ENCODE measurements at regions not wholly inside any gene's neighbourhood (a gene's known extent, or its start where the extent isn't known, plus 50 kb on each side); places are given as distances from the start of the nearest gene placed in this dataset.

DNA sequence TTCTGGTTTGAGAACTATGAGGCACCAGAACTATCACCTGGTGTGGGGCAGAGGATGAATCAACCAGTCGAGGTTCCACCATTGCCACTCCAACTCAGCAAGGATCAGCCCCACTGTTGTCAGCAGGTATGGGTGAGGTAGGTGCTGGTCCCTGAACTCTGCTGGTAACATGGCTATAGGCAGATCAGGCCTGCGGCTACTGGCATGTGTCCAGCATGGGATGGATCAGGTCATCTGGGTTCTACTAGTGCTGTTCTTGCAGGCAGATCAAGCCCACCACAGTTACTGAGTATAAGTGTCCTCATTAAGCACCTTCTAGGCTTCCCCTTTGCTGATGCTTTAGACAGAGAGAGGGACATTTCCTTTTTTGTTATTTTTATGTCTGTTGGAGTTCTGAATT is 71.7 kb downstream of the GABRA6 start:
- H3K9me3 ChIP-seq (ENCODE audit: severe bottlenecking): no peaks in the 10 kb centered on the region
- no peaks in the 10 kb centered on the region for H3K36me3 ChIP-seq
- H3K27ac ChIP-seq: no peak overlapping the region
- TF ChIP-seq, protein P1, sequence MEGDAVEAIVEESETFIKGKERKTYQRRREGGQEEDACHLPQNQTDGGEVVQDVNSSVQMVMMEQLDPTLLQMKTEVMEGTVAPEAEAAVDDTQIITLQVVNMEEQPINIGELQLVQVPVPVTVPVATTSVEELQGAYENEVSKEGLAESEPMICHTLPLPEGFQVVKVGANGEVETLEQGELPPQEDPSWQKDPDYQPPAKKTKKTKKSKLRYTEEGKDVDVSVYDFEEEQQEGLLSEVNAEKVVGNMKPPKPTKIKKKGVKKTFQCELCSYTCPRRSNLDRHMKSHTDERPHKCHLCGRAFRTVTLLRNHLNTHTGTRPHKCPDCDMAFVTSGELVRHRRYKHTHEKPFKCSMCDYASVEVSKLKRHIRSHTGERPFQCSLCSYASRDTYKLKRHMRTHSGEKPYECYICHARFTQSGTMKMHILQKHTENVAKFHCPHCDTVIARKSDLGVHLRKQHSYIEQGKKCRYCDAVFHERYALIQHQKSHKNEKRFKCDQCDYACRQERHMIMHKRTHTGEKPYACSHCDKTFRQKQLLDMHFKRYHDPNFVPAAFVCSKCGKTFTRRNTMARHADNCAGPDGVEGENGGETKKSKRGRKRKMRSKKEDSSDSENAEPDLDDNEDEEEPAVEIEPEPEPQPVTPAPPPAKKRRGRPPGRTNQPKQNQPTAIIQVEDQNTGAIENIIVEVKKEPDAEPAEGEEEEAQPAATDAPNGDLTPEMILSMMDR (IDR thresholded peaks at IDR 0.05; ENCODE audit: low read depth, low read length): no peak
- DNase-seq: no peak
- H3K27me3 ChIP-seq (ENCODE audit: insufficient read depth, low read depth, severe bottlenecking): peaks cover 46% of the 10 kb centered on the region
- no peak overlapping the region for H3K4me3 ChIP-seq (ENCODE audit: low read depth, low read length)

- Histone ChIP-seq H3K4me3 (ENCODE audit: low read depth, low read length) (no peak overlapping the region), H3K27me3 (ENCODE audit: insufficient read depth, low read depth, severe bottlenecking) (peaks cover 33% of the 10 kb centered on the region), H3K27ac (no peak overlapping the region), H3K36me3 (no peaks in the 10 kb centered on the region), H3K9me3 (ENCODE audit: severe bottlenecking) (no peaks in the 10 kb centered on the region)
- no peak for DNase-seq
- TF ChIP-seq, protein P1 (IDR thresholded peaks at IDR 0.05; ENCODE audit: low read depth, low read length): no peak
Measured at GRCh38 chr5:161763571-161763970, 78.0 kb downstream of the GABRA6 start.

- H3K27ac ChIP-seq: no peak overlapping the region
Measured at GRCh38 chr5:161765611-161766010, 80.1 kb downstream of the GABRA6 start.

DNA sequence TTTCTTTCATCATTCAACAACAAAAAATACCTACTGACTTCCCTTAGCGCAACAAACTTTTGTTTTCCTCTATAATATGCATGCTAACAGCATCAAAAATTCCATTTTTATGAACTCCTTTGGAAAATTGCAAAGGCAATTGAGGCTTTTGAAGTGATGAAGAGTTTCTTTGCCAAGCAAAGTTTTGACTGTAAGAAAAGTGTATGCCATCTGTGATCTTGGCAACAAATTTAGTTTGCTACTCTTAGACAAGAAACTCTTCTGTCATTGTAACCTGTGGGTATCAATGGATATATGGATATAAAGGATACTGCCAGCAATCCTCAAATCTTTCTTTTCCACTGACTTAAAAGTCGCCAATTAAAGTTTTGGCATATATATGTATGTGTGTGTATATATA is 72.0 kb upstream of the GABRA1 start:
- peaks cover 35% of the 10 kb centered on the region for H3K27me3 ChIP-seq (ENCODE audit: insufficient read depth, low read depth, severe bottlenecking)
- no peak for DNase-seq
- no peak overlapping the region for H3K27ac ChIP-seq
- H3K36me3 ChIP-seq: no peaks in the 10 kb centered on the region
- TF ChIP-seq, protein P1 (IDR thresholded peaks at IDR 0.05; ENCODE audit: low read depth, low read length): no peak
- no peak overlapping the region for H3K4me3 ChIP-seq (ENCODE audit: low read depth, low read length)
- no peaks in the 10 kb centered on the region for H3K9me3 ChIP-seq (ENCODE audit: severe bottlenecking)

More at GRCh38 chr5:161765611-161766010, 80.1 kb downstream of the GABRA6 start:
- peaks cover 18% of the 10 kb centered on the region for H3K27me3 ChIP-seq (ENCODE audit: insufficient read depth, low read depth, severe bottlenecking)
- no peak for DNase-seq
- no peaks in the 10 kb centered on the region for H3K36me3 ChIP-seq
- H3K9me3 ChIP-seq (ENCODE audit: severe bottlenecking): no peaks in the 10 kb centered on the region
- TF ChIP-seq, protein P1 (IDR thresholded peaks at IDR 0.05; ENCODE audit: low read depth, low read length): no peak
- H3K4me3 ChIP-seq (ENCODE audit: low read depth, low read length): no peak overlapping the region

DNA sequence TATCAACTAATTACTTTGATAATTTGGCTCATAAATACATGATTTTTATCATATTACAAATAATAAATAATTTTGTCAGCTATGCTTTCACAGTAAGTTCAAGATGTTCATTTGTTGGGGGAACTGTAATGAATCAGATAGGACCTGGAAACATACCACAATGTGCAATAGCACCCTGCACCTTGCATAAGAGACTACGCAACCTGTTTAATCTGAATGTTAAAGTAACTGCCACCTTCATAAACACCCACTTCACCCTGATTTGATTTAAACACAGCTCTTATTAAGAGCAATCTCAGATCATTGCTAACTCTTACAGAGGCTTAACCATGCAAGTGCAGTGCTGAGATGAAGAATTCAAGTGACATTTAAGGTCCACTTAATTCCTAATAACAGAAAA is 69.1 kb upstream of the GABRA1 start:
- H3K4me3 ChIP-seq (ENCODE audit: low read depth, low read length): no peak overlapping the region
- no peak overlapping the region for H3K27ac ChIP-seq
- H3K9me3 ChIP-seq (ENCODE audit: severe bottlenecking): no peaks in the 10 kb centered on the region
- peaks cover 23% of the 10 kb centered on the region for H3K27me3 ChIP-seq (ENCODE audit: insufficient read depth, low read depth, severe bottlenecking)
- TF ChIP-seq, protein P1 (IDR thresholded peaks at IDR 0.05; ENCODE audit: low read depth, low read length): no peak
- no peaks in the 10 kb centered on the region for H3K36me3 ChIP-seq
- no peak for DNase-seq

- Histone ChIP-seq H3K27ac (no peak overlapping the region), H3K4me3 (ENCODE audit: low read depth, low read length) (no peak overlapping the region), H3K9me3 (ENCODE audit: severe bottlenecking) (no peaks in the 10 kb centered on the region), H3K27me3 (ENCODE audit: insufficient read depth, low read depth, severe bottlenecking) (peaks cover 7% of the 10 kb centered on the region), H3K36me3 (no peaks in the 10 kb centered on the region)
- DNase-seq: no peak
- TF ChIP-seq, protein P1 (IDR thresholded peaks at IDR 0.05; ENCODE audit: low read depth, low read length): no peak
Measured at GRCh38 chr5:161783297-161783696, 64.6 kb upstream of the GABRA1 start.
